ENCODE measurements at regions not wholly inside any gene's neighbourhood (a gene's known extent, or its start where the extent isn't known, plus 50 kb on each side); places are given as distances from the start of the nearest gene placed in this dataset.
"Not testable (repeated sequence)": the region's sequence is repeated elsewhere in the genome, so short reads cannot be mapped to it uniquely, and the experiment has no call there.

DNA sequence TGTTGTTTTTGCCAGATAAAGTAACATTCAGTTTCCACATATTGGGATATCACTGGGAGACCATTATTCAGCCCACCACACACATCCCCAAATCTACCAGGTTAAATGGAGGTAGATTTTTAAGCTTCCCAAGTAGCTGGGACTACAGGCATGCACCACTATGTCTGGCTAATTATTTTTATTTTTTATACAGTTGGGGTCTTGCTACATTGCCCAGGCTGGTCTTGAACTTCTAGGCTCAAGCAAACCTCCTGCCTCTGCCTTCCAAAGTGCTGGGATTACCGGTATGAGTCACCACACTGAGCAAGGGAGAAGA, 96.6 kb upstream of the CHD2 start:
- Mint-ChIP-seq H3K4me3 (peak overlapping the region; percentile 15), H3K27me3 (no peaks in the 10 kb centered on the region), H3K9me3 (no peaks in the 10 kb centered on the region), H3K36me3 (ENCODE audit: low read depth) (peaks cover 4% of the 10 kb centered on the region), H3K4me1 (peaks cover 35% of the 10 kb centered on the region), H3K27ac (peak overlapping the region; percentile 87)
- no peak for DNase-seq
- intact Hi-C loops (cut with micrococcal nuclease), result loop anchor here (1.0 to 10.0 kb wide), 2 partner anchors 215 to 1431 kb away; partner anchors contain the start of gene MCTP2

DNA sequence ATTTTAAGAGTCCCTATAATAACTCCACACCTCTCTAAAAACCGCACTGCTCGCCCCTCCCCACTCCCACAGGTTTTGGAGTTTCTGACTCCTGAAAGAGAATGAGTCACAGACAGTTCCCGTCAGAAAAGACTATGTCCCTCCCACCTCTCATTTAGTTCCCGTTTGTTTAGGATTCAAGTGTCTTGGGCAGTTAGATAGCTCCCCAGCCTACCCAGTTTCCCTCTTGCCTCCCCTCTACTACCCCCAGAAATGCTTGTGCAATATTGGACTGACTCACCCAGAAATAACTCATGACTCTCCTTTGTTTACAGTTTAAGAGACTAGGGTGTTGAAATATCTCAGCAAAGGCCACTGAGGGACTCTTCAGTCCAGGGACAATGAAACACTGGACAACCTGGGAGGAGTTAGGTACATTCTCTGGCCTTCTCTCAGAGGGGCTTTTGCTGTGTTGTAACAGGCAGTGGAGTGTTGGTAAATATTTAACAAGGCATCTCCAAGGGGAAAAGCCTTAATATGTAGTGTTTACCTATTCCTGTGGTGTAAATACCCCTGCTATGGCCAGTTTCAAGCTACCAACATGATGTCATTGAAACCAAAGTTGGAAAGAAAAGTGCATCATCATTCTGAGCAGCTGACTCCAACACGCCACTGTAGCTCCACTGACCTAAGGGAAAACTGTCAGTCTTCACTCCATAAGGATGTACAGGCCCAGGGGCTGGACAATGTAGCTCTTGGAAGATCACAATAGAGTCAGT, 96.1 kb upstream of the CHD2 start:
- H3K27me3 Mint-ChIP-seq, result no peaks in the 10 kb centered on the region
- H3K27ac Mint-ChIP-seq, result peak overlapping the region; percentile 87
- intact Hi-C loops (cut with micrococcal nuclease), result loop anchor here (1.0 to 10.0 kb wide), 6 partner anchors 78 to 1431 kb away; partner anchors contain the start of genes CHD2 and MCTP2
- DNase-seq, result peak; percentile 88
- no peaks in the 10 kb centered on the region for H3K9me3 Mint-ChIP-seq
- H3K36me3 Mint-ChIP-seq (ENCODE audit: low read depth), result peaks cover 4% of the 10 kb centered on the region
- H3K4me3 Mint-ChIP-seq, result peak overlapping the region; percentile 15
- peaks cover 35% of the 10 kb centered on the region for H3K4me1 Mint-ChIP-seq

DNA sequence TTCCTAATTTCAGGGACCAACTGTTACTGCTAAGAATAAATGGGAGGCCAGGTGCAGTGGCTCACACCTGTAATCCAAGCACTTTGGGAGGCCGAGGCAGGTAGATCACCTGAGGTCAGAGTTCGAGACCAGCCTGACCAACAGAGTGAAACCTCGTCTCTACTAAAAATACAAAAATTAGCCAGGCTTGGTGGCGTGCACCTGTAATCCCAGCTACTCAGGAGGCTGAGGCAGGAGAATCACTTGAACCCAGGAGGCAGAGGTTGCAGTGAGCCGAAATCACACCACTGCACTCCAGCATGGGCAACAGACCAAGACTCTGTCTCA, 95.6 kb upstream of the CHD2 start:
- not testable (repeated sequence) for H3K9me3 Mint-ChIP-seq; H3K27me3 Mint-ChIP-seq; H3K36me3 Mint-ChIP-seq (ENCODE audit: low read depth); DNase-seq; H3K4me3 Mint-ChIP-seq
- intact Hi-C loops (cut with micrococcal nuclease), result loop anchor here (1.0 to 10.0 kb wide), 5 partner anchors 78 to 1430 kb away; partner anchors contain the start of genes CHD2 and MCTP2
- Mint-ChIP-seq H3K27ac (peak overlapping the region; percentile 87), H3K4me1 (peaks cover 36% of the 10 kb centered on the region)

DNA sequence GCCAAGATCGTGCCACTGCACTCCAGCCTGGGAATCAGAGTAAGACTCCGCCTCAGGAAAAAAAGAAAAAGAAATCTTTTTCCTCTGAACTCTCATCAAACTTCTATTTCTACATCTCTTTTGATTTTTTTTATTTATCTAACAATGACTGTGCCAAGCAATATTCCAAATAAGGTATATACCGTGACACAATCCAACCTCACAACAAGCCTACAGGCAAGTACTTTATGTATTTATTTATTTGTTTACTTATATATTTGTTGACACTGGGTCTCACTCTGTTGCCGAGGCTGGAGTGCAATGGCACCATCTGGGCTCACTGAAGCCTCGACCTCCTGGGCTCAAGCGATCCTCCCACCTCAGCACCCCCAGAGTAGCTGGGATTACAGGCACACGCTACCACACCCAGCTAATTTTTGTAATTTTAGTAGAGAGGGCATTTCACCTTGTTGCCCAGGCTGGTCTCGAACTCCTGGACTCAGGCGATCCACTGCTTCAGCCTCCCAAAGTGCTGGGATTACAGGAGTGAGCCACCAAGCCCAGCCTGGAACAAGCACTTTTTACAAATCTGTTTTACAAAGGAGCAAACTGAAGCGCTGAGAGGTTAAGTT, 94.9 kb upstream of the CHD2 start:
- H3K9me3 Mint-ChIP-seq, result no peaks in the 10 kb centered on the region
- H3K4me1 Mint-ChIP-seq, result peaks cover 36% of the 10 kb centered on the region
- no peak for DNase-seq
- intact Hi-C loops (cut with micrococcal nuclease), result loop anchor here (10.0 kb wide), 1 partner anchor 1430 kb away; the partner anchor contains the start of gene MCTP2
- peaks cover 4% of the 10 kb centered on the region for H3K36me3 Mint-ChIP-seq (ENCODE audit: low read depth)
- H3K4me3 Mint-ChIP-seq, result no peak overlapping the region
- H3K27me3 Mint-ChIP-seq, result no peaks in the 10 kb centered on the region
- peak overlapping the region; percentile 87 for H3K27ac Mint-ChIP-seq

DNA sequence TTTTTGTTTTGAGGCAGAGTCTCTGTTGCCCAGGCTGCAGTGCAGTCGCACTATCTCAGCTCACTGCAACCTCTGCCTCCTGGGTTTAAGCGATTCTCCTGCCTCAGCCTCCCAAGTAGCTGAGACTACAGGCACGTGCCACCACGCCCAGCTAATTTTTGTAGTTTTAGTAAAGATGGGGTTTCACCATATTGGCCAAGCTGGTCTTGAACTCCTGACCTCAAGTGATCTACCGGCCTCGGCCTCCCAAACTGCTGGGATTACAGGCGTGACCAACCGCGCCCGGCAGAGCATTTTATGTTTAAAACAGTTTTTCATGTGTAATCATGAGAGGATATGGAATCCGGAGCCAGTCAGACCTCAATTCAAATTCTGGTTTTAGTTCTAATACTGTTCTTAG, 94.0 kb upstream of the CHD2 start:
- Mint-ChIP-seq H3K4me3 (peak overlapping the region; percentile 5), H3K27ac (peak overlapping the region; percentile 46), H3K4me1 (peaks cover 42% of the 10 kb centered on the region)
- H3K27me3 Mint-ChIP-seq; H3K9me3 Mint-ChIP-seq; DNase-seq; H3K36me3 Mint-ChIP-seq (ENCODE audit: low read depth): not testable (repeated sequence)
- intact Hi-C loops (cut with micrococcal nuclease), result loop anchor here (10.0 kb wide), 1 partner anchor 1429 kb away; the partner anchor contains the start of gene MCTP2

DNA sequence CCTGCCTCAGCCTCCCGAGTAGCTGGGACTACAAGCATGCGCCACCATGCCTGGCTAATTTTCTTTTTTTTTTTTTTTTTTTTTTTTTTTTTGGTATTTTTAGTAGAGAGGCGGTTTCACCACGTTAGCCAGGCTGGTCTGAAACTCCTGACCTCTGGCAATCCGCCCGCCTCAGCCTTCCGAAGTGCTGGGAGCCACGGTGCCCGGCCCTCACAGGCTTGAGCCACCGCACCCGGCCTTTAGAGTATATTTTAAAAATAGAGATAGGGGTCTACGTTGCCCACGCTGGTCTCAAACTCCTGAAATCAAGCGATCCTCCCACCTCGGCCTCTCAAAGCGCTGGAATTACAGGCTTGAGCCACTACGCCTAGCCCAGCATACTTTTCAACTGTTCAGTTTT, 93.4 kb upstream of the CHD2 start:
- no peak for DNase-seq
- no peaks in the 10 kb centered on the region for H3K27me3 Mint-ChIP-seq
- H3K4me1 Mint-ChIP-seq, result peaks cover 41% of the 10 kb centered on the region
- H3K9me3 Mint-ChIP-seq, result no peaks in the 10 kb centered on the region
- no peak overlapping the region for H3K27ac Mint-ChIP-seq
- H3K36me3 Mint-ChIP-seq (ENCODE audit: low read depth), result peaks cover 4% of the 10 kb centered on the region
- intact Hi-C loops (cut with micrococcal nuclease), result loop anchor here (10.0 kb wide), 1 partner anchor 1428 kb away; the partner anchor contains the start of gene MCTP2
- H3K4me3 Mint-ChIP-seq, result no peak overlapping the region

DNA sequence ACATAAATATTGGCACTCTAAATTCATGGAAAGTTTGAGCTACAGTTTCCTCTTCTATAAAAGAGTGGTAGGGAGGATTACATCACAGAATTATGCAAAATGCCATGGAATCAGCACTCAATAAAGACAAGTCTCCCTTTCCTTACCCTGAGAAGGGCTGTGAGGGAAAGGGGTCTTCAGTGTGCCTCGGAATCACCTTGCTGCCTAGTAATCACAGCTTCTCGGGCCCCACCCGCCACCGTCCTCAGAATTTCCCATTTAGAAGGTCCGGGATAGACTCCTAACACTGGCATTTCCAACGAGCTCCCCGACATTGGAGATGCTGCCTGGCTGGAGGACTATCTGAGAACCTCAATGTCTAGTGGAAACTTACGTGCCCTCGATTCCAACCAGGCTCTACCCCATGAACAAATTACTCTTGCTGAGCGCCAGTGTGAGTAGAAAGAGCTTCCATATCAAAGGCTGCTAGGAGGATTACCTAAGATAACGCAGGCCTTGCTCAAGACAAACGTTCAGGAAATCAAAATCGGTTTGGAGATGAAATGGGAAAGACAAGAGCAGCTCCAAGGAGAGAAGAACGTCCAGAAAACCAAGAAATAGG, 92.1 kb upstream of the CHD2 start:
- peaks cover 4% of the 10 kb centered on the region for H3K36me3 Mint-ChIP-seq (ENCODE audit: low read depth)
- H3K27ac Mint-ChIP-seq, result peak overlapping the region; percentile 98
- DNase-seq, result peak; percentile 78
- no peaks in the 10 kb centered on the region for H3K27me3 Mint-ChIP-seq
- intact Hi-C loops (cut with micrococcal nuclease), result loop anchor here (2.0 to 10.0 kb wide), 2 partner anchors 41 to 1427 kb away; partner anchors contain the start of gene MCTP2
- peaks cover 42% of the 10 kb centered on the region for H3K4me1 Mint-ChIP-seq
- H3K9me3 Mint-ChIP-seq, result no peaks in the 10 kb centered on the region
- peak overlapping the region; percentile 89 for H3K4me3 Mint-ChIP-seq

DNA sequence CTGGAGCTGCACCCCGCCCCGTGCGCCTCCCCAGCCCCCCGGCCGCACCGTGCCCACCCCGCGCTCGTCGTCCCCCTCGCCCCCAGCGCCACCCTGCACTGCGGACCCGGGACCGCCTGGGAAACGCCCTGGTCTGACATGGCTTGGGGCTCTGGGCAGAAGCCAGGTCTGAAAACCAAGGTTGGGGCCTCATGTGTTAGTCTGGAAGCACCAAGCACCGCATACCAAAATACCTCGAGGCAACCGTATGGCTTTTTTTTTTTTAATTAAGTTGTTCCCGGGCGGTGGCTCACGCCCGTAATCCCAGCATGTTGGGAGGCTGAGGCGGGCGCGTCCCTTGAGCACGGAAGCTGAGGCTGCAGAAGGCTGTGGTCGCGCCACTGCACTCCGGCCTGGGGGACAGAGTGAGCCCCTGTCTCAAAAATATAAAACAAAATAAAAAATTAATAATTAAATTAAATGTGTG, 91.5 kb upstream of the CHD2 start:
- Mint-ChIP-seq H3K4me3 (peak overlapping the region; percentile 89), H3K27ac (peak overlapping the region; percentile 98), H3K9me3 (no peaks in the 10 kb centered on the region), H3K27me3 (no peaks in the 10 kb centered on the region), H3K36me3 (ENCODE audit: low read depth) (peaks cover 4% of the 10 kb centered on the region), H3K4me1 (peaks cover 45% of the 10 kb centered on the region)
- intact Hi-C loops (cut with micrococcal nuclease), result loop anchor here (1.0 to 10.0 kb wide), 7 partner anchors 12 to 1426 kb away; partner anchors contain the start of gene MCTP2
- no peak for DNase-seq

DNA sequence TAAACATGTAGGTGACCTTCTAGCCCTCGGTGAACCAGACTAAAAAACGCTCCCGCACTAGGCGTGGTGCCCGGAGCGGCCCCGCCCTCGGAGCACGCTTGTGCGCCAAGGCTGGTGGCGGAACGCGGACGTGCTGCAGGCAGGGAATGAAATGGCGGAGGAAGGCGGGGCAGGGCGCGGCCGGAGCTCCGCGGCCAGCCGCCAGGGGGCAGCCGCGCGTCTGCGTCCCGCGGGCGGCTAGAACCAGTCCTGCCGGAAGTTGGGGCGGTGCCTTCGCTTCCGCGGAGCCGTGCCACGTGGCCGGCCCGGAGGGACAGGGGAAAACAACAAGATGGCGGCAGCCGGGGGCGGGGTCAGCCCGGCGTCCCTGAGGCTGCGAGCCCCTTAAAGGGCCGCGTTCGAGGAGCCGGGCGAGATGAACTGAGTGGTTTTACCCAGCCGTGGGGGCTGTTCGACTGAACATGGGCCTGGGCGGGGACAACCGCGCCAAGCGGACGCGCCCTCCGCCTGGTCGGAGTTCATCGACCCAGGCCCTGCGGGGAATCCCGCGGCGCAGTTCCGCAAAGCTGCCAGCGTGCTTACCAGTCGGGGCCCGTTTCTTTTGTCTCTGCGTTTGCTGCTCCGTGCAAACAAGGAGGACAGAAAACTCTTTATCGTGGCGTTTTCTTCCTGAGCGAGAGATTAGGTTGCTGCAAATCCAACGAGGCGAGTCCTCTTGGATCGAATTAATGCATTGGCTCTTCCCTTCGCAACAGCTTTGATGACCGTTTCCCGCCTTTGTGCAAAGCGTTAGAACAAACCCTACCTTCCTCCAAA, 90.9 kb upstream of the CHD2 start:
- Mint-ChIP-seq H3K27me3 (no peaks in the 10 kb centered on the region), H3K9me3 (no peaks in the 10 kb centered on the region), H3K4me3 (peak overlapping the region; percentile 89), H3K36me3 (ENCODE audit: low read depth) (peaks cover 4% of the 10 kb centered on the region), H3K4me1 (peaks cover 45% of the 10 kb centered on the region), H3K27ac (peak overlapping the region; percentile 98)
- intact Hi-C loops (cut with micrococcal nuclease), result loop anchor here (1.0 to 10.0 kb wide), 7 partner anchors 11 to 1426 kb away; partner anchors contain the start of gene MCTP2
- peak; percentile 100 for DNase-seq

DNA sequence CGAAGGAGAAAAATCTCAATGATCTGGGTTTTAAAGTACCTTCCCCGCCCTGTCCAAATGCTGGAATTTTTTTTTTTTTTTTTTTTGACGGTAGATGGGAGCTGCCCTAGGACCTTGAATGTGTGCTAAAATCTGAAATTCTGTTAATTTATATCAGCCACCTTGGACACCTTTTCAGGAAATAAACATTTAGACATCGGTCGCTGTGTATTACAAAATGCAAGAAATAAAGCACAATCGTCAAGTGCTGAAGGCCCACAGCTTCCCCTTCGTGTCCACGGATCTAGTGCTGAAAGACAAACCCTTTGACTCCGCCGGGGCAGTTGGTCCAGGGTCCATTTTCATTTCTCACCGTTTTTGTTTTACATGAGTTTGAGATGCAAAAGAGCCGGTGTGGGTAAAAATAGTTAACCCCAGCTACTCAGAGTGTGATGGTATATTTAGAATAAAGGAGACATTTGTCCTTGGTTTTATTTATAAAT, 90.2 kb upstream of the CHD2 start:
- intact Hi-C loops (cut with micrococcal nuclease), result loop anchor here (1.0 to 10.0 kb wide), 7 partner anchors 10 to 1425 kb away; partner anchors contain the start of gene MCTP2
- no peaks in the 10 kb centered on the region for H3K9me3 Mint-ChIP-seq
- H3K27ac Mint-ChIP-seq, result peak overlapping the region; percentile 98
- peak; percentile 83 for DNase-seq
- H3K36me3 Mint-ChIP-seq (ENCODE audit: low read depth), result peaks cover 4% of the 10 kb centered on the region
- H3K4me1 Mint-ChIP-seq, result peaks cover 43% of the 10 kb centered on the region
- no peaks in the 10 kb centered on the region for H3K27me3 Mint-ChIP-seq
- peak overlapping the region; percentile 89 for H3K4me3 Mint-ChIP-seq

DNA sequence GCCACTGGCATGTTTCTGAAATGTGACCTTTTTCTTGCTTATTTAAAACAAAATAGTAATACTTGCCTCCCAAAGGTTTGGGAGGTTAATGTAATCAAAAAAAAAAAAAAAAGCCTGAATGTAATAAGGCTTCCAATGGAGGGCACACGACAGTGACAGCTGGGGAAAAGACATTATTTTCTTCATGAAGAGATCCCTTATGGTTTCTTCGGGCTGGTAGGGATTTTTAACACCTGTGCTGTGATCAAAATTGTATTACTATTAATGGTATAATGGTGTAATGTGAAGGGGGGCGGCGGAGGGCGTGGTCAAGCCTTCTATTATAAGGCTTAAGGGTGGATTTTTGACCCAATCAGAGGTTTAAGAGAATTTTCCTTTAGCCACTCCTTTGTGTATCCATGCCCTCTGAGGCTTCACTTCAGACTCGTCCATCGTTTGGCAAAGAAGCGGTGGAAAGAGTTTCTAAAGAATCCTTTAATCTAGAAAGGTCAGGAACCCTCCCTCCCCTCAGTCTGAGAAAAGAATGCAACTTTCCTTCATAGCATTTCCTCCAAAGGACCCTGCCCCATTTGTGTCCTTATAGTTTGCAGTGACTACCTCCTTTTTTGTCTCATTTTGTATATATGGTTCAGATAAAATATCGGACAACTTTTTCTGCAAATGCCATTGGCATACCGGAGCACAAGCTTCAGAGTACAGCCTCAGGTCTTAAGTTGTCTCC, 89.5 kb upstream of the CHD2 start:
- Mint-ChIP-seq H3K9me3 (no peaks in the 10 kb centered on the region), H3K4me1 (peaks cover 42% of the 10 kb centered on the region), H3K4me3 (peak overlapping the region; percentile 89), H3K36me3 (ENCODE audit: low read depth) (peaks cover 4% of the 10 kb centered on the region), H3K27ac (peak overlapping the region; percentile 98), H3K27me3 (no peaks in the 10 kb centered on the region)
- intact Hi-C loops (cut with micrococcal nuclease), result no loop called here
- DNase-seq, result peak; percentile 79

DNA sequence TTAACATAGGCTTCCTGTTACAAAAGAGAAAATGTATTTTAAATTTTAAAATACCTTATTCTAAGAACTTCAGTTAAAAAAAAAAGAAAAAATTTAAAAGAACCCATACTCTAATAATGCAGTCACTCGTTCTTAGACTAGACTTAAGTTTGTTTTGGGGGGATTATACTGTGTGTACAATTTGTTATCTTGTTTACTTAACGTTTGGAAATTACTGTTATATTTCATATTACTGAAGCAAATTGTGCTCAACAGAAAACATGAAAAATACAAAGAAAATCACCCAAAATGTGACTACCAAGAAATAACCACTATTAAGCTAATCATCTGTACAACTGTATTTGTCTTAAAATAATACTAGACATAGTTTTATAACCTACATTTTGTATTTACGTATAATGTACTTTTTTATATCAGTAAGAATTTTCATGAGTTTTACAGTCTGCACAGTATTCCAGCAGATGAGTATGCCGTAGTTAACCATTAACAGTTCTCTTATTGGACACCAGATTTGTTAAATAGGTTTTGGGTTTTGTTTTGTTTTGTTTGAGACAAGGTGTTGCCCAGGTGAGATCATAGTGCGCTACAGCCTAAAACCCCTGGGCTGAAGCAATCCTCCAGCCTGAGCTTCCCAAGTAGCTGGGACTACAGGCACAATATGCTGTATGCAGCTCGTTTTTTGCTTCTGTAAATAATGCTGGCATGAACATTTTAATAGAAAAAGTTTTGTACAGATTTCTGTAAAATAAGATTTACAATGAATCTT, 88.8 kb upstream of the CHD2 start:
- H3K27ac Mint-ChIP-seq, result peak overlapping the region; percentile 98
- H3K9me3 Mint-ChIP-seq, result no peaks in the 10 kb centered on the region
- peaks cover 42% of the 10 kb centered on the region for H3K4me1 Mint-ChIP-seq
- H3K27me3 Mint-ChIP-seq, result no peaks in the 10 kb centered on the region
- peak; percentile 77 for DNase-seq
- intact Hi-C loops (cut with micrococcal nuclease), result no loop called here
- H3K36me3 Mint-ChIP-seq (ENCODE audit: low read depth), result peaks cover 3% of the 10 kb centered on the region
- peak overlapping the region; percentile 89 for H3K4me3 Mint-ChIP-seq
